ENCODE measurements at regions not wholly inside any gene's neighbourhood (a gene's known extent, or its start where the extent isn't known, plus 50 kb on each side); places are given as distances from the start of the nearest gene placed in this dataset.
"Not testable (repeated sequence)": the region's sequence is repeated elsewhere in the genome, so short reads cannot be mapped to it uniquely, and the experiment has no call there.

DNA sequence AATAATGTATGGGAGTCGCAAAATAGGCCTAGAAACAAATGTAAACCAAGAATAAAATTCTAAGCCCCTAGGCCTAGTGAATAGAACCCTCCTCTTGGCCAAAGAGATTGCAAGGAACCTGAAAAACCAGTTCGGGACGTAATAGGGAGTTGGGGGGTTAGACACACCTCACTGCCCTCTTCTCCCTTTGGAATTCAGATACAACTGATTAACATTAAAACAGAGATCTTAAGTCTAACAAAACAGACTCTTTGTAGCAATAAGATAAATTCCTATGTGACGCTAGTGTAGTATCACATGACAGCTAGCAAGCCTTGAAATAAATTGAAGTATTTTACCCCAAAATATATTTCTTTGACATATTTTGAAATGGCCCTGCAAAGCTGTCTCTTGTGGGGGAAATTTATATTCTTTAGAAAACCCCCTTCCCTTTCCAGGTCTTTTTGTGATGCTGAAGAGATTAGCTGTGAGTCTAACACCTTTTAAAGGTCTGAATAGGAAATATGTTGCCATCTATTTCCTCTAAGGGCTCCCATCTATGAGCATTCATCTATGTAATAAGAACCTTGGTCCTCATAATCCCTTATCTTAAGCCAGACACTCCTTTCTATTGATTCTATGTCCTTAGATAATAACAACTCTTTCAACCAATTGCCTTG, 623.4 kb upstream of the NRG3 start:
- H3K27me3 Mint-ChIP-seq (ENCODE audit: low read depth), result no peaks in the 10 kb centered on the region
- H3K4me3 Mint-ChIP-seq, result no peak overlapping the region
- POLR2A ChIA-PET, result no interaction called here
- CTCF ChIA-PET, result no interaction called here
- DNase-seq (no peak), ATAC-seq (no peak)
- H3K9me3 Mint-ChIP-seq (ENCODE audit: insufficient read depth), result no peaks in the 10 kb centered on the region
- no peaks in the 10 kb centered on the region for H3K36me3 Mint-ChIP-seq (ENCODE audit: low read depth)
- no peak overlapping the region for H3K27ac Mint-ChIP-seq
- H3K4me1 Mint-ChIP-seq (ENCODE audit: low read depth), result no peaks in the 10 kb centered on the region

DNA sequence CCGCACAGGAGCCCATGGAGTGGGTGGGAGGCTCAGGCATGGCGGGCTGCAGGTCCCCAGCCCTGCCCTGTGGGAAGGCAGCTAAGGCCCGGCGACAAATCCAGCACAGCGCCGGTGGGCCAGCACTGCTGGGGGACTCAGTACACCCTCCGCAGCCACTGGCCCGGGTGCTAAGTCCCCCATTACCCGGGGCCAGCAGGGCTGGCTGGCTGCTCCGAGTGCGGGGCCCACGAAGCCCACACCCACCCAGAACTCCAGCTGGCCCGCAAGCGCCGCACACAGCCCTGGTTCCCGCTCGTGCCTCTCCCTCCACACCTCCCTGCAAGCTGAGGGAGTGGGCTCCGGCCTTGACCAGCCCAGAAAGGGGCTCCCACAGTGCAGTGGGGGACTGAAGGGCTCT, 610.0 kb upstream of the NRG3 start:
- POLR2A ChIA-PET; H3K9me3 Mint-ChIP-seq (ENCODE audit: insufficient read depth); H3K27me3 Mint-ChIP-seq (ENCODE audit: low read depth): not testable (repeated sequence)

DNA sequence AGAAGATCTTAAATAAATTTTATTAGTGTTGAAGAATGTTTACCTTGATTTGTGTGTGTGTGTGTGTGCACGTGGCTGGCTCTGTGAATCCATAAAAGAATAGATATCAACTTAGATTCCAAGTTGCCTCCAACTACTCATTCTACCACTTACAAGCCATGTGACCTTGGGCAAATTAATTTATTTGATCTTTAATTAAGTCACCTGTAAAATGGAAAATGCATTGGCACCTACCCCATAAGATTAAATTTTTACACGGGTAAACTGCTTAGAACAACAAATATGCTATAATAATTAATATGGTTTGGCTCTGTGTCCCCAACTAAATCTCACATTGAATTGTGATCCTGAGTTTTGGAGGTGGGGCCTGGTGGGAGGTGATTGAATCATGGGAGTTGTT, 604.9 kb upstream of the NRG3 start:
- Mint-ChIP-seq H3K27me3 (ENCODE audit: low read depth) (no peaks in the 10 kb centered on the region), H3K4me3 (no peak overlapping the region), H3K36me3 (ENCODE audit: low read depth) (no peaks in the 10 kb centered on the region), H3K27ac (no peak overlapping the region), H3K4me1 (ENCODE audit: low read depth) (no peaks in the 10 kb centered on the region), H3K9me3 (ENCODE audit: insufficient read depth) (no peaks in the 10 kb centered on the region)
- ChIA-PET POLR2A (no interaction called here), CTCF (no interaction called here)
- DNase-seq (no peak), ATAC-seq (no peak)

More for the DNA sequence above, 610.0 kb upstream of the NRG3 start:
- H3K4me1 Mint-ChIP-seq (ENCODE audit: low read depth); DNase-seq; H3K4me3 Mint-ChIP-seq; H3K27ac Mint-ChIP-seq; H3K36me3 Mint-ChIP-seq (ENCODE audit: low read depth); ATAC-seq; CTCF ChIA-PET: not testable (repeated sequence)

- Mint-ChIP-seq H3K36me3 (ENCODE audit: low read depth) (no peaks in the 10 kb centered on the region), H3K9me3 (ENCODE audit: insufficient read depth) (peaks cover 5% of the 10 kb centered on the region), H3K27ac (no peak overlapping the region), H3K27me3 (ENCODE audit: low read depth) (no peaks in the 10 kb centered on the region), H3K4me3 (no peak overlapping the region), H3K4me1 (ENCODE audit: low read depth) (no peaks in the 10 kb centered on the region)
- DNase-seq (no peak), ATAC-seq (no peak)
- CTCF ChIA-PET, result no interaction called here
- POLR2A ChIA-PET, result no interaction called here
Measured at GRCh38 chr10:81280497-81281479, 594.2 kb upstream of the NRG3 start.

DNA sequence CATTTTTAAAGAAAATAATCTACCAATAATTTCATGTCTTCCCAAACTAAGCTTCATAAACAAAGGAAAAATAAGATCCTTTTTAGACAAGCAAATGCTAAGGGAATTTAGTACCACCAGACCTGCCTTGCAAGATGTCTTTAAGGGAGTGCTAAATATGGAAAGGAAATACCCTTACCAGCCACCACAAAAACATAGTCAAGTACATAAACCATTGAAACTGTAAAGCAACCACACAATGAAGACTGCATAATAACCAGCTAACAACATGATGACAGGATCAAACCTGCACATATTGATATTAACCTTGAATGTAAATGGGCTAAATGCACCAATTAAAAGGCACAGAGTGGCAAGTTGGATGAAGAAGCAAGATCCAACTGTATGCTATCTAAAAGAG, 586.5 kb upstream of the NRG3 start:
- no peak for DNase-seq

GRCh38 chr10:81297292-81297691, 577.7 kb upstream of the NRG3 start:
- no peak for DNase-seq
- H3K36me3 Mint-ChIP-seq (ENCODE audit: low read depth), result no peaks in the 10 kb centered on the region
- H3K4me3 Mint-ChIP-seq, result no peak overlapping the region
- ATAC-seq, result no peak
- no peaks in the 10 kb centered on the region for H3K9me3 Mint-ChIP-seq (ENCODE audit: insufficient read depth)
- H3K4me1 Mint-ChIP-seq (ENCODE audit: low read depth), result no peaks in the 10 kb centered on the region
- H3K27me3 Mint-ChIP-seq (ENCODE audit: low read depth), result no peaks in the 10 kb centered on the region
- ChIA-PET POLR2A (no interaction called here), CTCF (no interaction called here)
- no peak overlapping the region for H3K27ac Mint-ChIP-seq

More for the DNA sequence above, 586.5 kb upstream of the NRG3 start:
- ATAC-seq, result no peak
- Mint-ChIP-seq H3K4me1 (ENCODE audit: low read depth) (no peaks in the 10 kb centered on the region), H3K27ac (no peak overlapping the region), H3K9me3 (ENCODE audit: insufficient read depth) (peaks cover 5% of the 10 kb centered on the region), H3K36me3 (ENCODE audit: low read depth) (no peaks in the 10 kb centered on the region), H3K27me3 (ENCODE audit: low read depth) (no peaks in the 10 kb centered on the region), H3K4me3 (no peak overlapping the region)
- ChIA-PET POLR2A (no interaction called here), CTCF (no interaction called here)

- ATAC-seq (no peak), DNase-seq (no peak)
- ChIA-PET CTCF (no interaction called here), POLR2A (no interaction called here)
- Mint-ChIP-seq H3K36me3 (ENCODE audit: low read depth) (no peaks in the 10 kb centered on the region), H3K27ac (no peak overlapping the region), H3K4me1 (ENCODE audit: low read depth) (no peaks in the 10 kb centered on the region), H3K9me3 (ENCODE audit: insufficient read depth) (no peaks in the 10 kb centered on the region), H3K27me3 (ENCODE audit: low read depth) (no peaks in the 10 kb centered on the region), H3K4me3 (no peak overlapping the region)
Measured at GRCh38 chr10:81303656-81304055, 571.3 kb upstream of the NRG3 start.

- Mint-ChIP-seq H3K4me3 (no peak overlapping the region), H3K27me3 (ENCODE audit: low read depth) (no peaks in the 10 kb centered on the region), H3K36me3 (ENCODE audit: low read depth) (no peaks in the 10 kb centered on the region), H3K27ac (no peak overlapping the region), H3K4me1 (ENCODE audit: low read depth) (no peaks in the 10 kb centered on the region), H3K9me3 (ENCODE audit: insufficient read depth) (no peaks in the 10 kb centered on the region)
- ChIA-PET POLR2A (no interaction called here), CTCF (no interaction called here)
- DNase-seq (no peak), ATAC-seq (no peak)
Measured at GRCh38 chr10:81306971-81307782, 567.8 kb upstream of the NRG3 start.

DNA sequence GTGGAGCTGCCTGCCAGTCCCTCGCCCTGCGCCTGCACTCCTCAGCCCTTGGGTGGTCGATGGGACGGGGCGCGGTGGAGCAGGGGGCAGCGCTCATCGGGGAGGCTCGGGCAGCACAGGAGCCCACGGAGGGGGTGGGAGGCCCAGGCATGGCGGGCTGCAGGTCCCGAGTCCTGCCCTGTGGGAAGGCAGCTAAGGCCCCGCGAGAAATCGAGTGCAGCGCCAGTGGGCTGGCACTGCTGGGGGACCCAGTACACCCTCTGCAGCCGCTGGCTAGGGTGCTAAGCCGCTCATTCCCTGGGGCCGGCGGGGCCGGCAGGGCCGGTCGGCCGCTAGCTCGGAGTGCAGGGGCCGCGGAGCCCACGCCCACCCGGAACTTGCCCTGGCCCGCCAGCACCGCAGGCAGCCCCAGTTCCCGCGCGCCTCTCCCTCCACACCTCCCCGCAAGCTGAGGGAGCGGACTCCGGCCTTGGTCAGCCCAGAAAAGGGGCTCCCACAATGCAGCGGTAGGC, 565.9 kb upstream of the NRG3 start:
- ChIA-PET POLR2A (no interaction called here), CTCF (no interaction called here)
- H3K9me3 Mint-ChIP-seq (ENCODE audit: insufficient read depth), result no peaks in the 10 kb centered on the region
- H3K27ac Mint-ChIP-seq, result no peak overlapping the region
- no peak for DNase-seq
- ATAC-seq, result no peak
- H3K36me3 Mint-ChIP-seq (ENCODE audit: low read depth), result no peaks in the 10 kb centered on the region
- H3K4me1 Mint-ChIP-seq (ENCODE audit: low read depth), result no peaks in the 10 kb centered on the region
- no peak overlapping the region for H3K4me3 Mint-ChIP-seq
- H3K27me3 Mint-ChIP-seq (ENCODE audit: low read depth), result no peaks in the 10 kb centered on the region

DNA sequence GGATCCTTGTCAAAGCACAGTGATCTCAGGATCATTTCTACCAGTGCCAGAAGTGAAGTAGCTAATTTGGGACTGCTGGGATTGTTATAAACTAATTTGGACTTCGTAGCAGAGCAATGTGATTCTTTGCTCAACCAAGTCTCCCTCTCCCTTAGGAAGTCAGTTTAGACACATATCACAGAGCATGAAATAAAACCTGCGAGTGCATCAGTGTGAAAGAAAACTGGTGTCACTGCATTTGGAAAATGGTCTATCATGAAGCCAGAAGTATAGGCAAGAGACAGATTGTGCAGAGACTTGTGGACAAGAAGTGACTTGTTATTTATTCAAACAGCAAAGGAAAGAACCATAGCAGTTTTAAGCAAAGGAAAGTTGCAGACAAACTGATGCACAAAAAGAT, 560.5 kb upstream of the NRG3 start:
- no peak for ATAC-seq
- H3K4me1 Mint-ChIP-seq (ENCODE audit: low read depth), result no peaks in the 10 kb centered on the region
- H3K27me3 Mint-ChIP-seq (ENCODE audit: low read depth), result no peaks in the 10 kb centered on the region
- H3K4me3 Mint-ChIP-seq, result no peak overlapping the region
- ChIA-PET CTCF (no interaction called here), POLR2A (no interaction called here)
- H3K36me3 Mint-ChIP-seq (ENCODE audit: low read depth), result no peaks in the 10 kb centered on the region
- no peak for DNase-seq
- H3K27ac Mint-ChIP-seq, result no peak overlapping the region
- no peaks in the 10 kb centered on the region for H3K9me3 Mint-ChIP-seq (ENCODE audit: insufficient read depth)

GRCh38 chr10:81315026-81315425, 560.0 kb upstream of the NRG3 start:
- Mint-ChIP-seq H3K4me3 (no peak overlapping the region), H3K9me3 (ENCODE audit: insufficient read depth) (no peaks in the 10 kb centered on the region), H3K36me3 (ENCODE audit: low read depth) (no peaks in the 10 kb centered on the region), H3K27ac (no peak overlapping the region), H3K4me1 (ENCODE audit: low read depth) (no peaks in the 10 kb centered on the region), H3K27me3 (ENCODE audit: low read depth) (no peaks in the 10 kb centered on the region)
- DNase-seq (no peak), ATAC-seq (no peak)
- ChIA-PET POLR2A (no interaction called here), CTCF (no interaction called here)

DNA sequence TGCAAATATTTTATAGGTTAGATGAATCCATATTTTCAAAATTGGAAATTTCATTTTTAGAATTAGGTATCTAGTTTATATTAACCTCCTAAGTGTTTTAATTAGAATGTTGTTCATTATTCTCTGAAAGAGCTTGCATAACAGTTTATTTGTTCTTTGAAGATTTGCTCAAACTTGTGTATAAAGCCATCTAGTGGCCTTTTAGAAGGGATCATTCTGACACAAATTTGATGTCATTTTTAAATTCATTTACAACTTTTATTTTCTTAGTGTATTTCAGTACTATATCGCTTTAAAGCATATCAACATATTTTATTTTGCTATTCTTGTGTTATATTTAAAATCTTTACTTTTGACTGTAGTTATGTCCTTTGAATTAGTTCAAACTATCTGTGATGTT, 527.0 kb upstream of the NRG3 start:
- no peak for ATAC-seq
- Mint-ChIP-seq H3K36me3 (ENCODE audit: low read depth) (no peaks in the 10 kb centered on the region), H3K4me1 (ENCODE audit: low read depth) (no peaks in the 10 kb centered on the region), H3K27ac (no peak overlapping the region), H3K27me3 (ENCODE audit: low read depth) (no peaks in the 10 kb centered on the region), H3K4me3 (no peak overlapping the region), H3K9me3 (ENCODE audit: insufficient read depth) (no peaks in the 10 kb centered on the region)
- POLR2A ChIA-PET, result no interaction called here
- CTCF ChIA-PET, result no interaction called here
- DNase-seq, result no peak

Measured in activated CD8-positive, alpha-beta T cell treated with anti-CD3 and anti-CD28 coated beads, Interleukin-2, amount 10 ng/mL, durations not matched to agents 7 days and 5 days (primary cell).